KOPT-K1 (cell line): ENCODE measurements at regions not wholly inside any gene's neighbourhood (a gene's known extent, or its start where the extent isn't known, plus 50 kb on each side); places are given as distances from the start of the nearest gene placed in this dataset.

Experiments
- H3K27ac ChIP-seq: fragments of 200-600 bp; sonication (generic); 2 replicates; pipeline ENCODE4 v1.5.1; 2016; ENCODE audit warnings: antibody characterized with exemption, mild to moderate bottlenecking, low read depth, low read length; ENCODE audit not compliant: poor library complexity, severe bottlenecking
- H3K36me3 ChIP-seq: fragments of 200-600 bp; sonication (generic); 2 replicates; pipeline ENCODE4 v1.5.1; 2017; ENCODE audit warnings: antibody characterized with exemption, mild to moderate bottlenecking, low read length, moderate library complexity; ENCODE audit not compliant: insufficient read depth
- H3K9me3 ChIP-seq: fragments of 200-600 bp; sonication (generic); 2 replicates; pipeline ENCODE4 v1.5.1; 2017; ENCODE audit warnings: antibody characterized with exemption, low read length, mild to moderate bottlenecking; ENCODE audit not compliant: insufficient read depth, poor library complexity, severe bottlenecking

- Histone ChIP-seq H3K36me3 (peaks cover 9% of the 10 kb centered on the region; the same call in 1 of the 2 replicates), H3K27ac (no peak overlapping the region)
Observed at GRCh38 chrX:45748369-45748774, 547.7 kb upstream of the DIPK2B start.

DNA sequence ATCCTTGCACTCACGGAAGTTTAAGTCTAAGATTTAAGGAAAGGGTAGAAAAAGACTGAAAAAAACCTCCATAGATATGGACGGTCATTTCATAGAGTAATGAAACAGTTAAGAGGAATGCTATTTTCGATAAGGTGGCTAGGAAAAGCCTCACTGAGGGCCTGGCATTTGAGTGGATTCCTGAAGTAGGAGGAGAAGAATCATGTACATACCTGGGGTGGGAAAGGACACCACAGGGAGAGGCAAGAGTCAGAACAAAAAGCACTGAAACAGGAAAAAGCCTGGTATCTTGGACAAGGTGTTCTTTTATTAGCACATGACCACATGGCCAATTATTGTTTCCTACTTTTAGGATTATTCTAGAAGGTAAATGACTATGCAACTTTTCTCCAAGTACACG lies 547.2 kb upstream of the DIPK2B start:
- H3K27ac ChIP-seq = no peak overlapping the region
- no peaks in the 10 kb centered on the region for H3K9me3 ChIP-seq
- peaks cover 9% of the 10 kb centered on the region; the same call in 1 of the 2 replicates for H3K36me3 ChIP-seq

More at GRCh38 chrX:45748369-45748774, 547.7 kb upstream of the DIPK2B start:
- no peaks in the 10 kb centered on the region for H3K9me3 ChIP-seq

- Histone ChIP-seq H3K36me3 (peaks cover 9% of the 10 kb centered on the region; the same call in 1 of the 2 replicates), H3K9me3 (no peaks in the 10 kb centered on the region), H3K27ac (no peak overlapping the region)
Observed at GRCh38 chrX:45745479-45745878, 544.8 kb upstream of the DIPK2B start.

- Histone ChIP-seq H3K27ac (no peak overlapping the region), H3K9me3 (no peaks in the 10 kb centered on the region), H3K36me3 (peaks cover 9% of the 10 kb centered on the region; the same call in 1 of the 2 replicates)
Observed at GRCh38 chrX:45743906-45744625, 543.4 kb upstream of the DIPK2B start.

- H3K9me3 ChIP-seq = no peaks in the 10 kb centered on the region
- no peak overlapping the region for H3K27ac ChIP-seq
- peaks cover 9% of the 10 kb centered on the region; the same call in 1 of the 2 replicates for H3K36me3 ChIP-seq
Observed at GRCh38 chrX:45743081-45743533, 542.4 kb upstream of the DIPK2B start.

GRCh38 chrX:45740291-45740690 lies 539.6 kb upstream of the DIPK2B start:
- H3K27ac ChIP-seq = no peak overlapping the region
- no peaks in the 10 kb centered on the region; the same call in 1 of the 2 replicates for H3K36me3 ChIP-seq
- no peaks in the 10 kb centered on the region for H3K9me3 ChIP-seq

DNA sequence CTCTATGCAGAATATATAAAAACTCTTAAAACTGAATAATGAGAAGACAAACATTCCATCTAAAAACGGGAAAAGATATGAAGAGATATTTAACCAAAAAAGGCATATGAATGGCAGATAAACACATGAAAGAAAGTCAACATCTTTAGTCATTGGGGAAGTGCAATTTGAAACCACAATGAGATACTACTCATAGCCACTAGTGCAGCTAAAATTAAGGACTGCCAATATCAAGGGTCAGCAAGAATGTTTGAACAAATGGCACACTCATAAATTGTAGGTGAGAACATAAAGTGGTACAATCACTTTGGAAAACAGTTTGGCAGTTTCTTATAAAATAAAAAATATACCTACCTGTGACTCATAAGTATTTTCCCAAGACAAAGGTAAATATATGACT lies 534.9 kb upstream of the DIPK2B start:
- no peaks in the 10 kb centered on the region for H3K36me3 ChIP-seq
- no peaks in the 10 kb centered on the region for H3K9me3 ChIP-seq
- H3K27ac ChIP-seq = no peak overlapping the region

DNA sequence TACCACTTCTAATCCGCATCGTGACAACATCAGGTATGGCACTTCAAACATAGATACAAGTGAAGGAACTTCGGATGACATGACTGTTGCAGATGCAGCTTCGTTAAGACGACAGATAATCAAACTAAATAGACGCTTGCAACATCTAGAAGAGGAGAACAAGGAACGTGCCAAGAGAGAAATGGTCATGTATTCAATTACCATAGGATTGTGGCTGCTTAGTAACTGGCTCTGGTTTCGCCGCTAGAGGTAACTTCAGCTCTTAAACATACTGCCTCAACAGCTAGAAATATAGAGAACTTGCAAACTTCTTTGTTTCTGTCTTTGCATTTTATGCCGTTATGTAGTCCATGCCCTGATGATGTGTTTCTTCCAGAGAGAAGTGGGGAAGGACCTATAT lies 530.8 kb upstream of the DIPK2B start:
- Histone ChIP-seq H3K27ac (no peak overlapping the region), H3K9me3 (no peaks in the 10 kb centered on the region), H3K36me3 (no peaks in the 10 kb centered on the region)

GRCh38 chrX:45727761-45728160 lies 527.1 kb upstream of the DIPK2B start:
- Histone ChIP-seq H3K27ac (no peak overlapping the region), H3K36me3 (no peaks in the 10 kb centered on the region), H3K9me3 (no peaks in the 10 kb centered on the region)

GRCh38 chrX:45722471-45722870 lies 521.8 kb upstream of the DIPK2B start:
- no peaks in the 10 kb centered on the region for H3K36me3 ChIP-seq
- no peak overlapping the region for H3K27ac ChIP-seq
- no peaks in the 10 kb centered on the region for H3K9me3 ChIP-seq

DNA sequence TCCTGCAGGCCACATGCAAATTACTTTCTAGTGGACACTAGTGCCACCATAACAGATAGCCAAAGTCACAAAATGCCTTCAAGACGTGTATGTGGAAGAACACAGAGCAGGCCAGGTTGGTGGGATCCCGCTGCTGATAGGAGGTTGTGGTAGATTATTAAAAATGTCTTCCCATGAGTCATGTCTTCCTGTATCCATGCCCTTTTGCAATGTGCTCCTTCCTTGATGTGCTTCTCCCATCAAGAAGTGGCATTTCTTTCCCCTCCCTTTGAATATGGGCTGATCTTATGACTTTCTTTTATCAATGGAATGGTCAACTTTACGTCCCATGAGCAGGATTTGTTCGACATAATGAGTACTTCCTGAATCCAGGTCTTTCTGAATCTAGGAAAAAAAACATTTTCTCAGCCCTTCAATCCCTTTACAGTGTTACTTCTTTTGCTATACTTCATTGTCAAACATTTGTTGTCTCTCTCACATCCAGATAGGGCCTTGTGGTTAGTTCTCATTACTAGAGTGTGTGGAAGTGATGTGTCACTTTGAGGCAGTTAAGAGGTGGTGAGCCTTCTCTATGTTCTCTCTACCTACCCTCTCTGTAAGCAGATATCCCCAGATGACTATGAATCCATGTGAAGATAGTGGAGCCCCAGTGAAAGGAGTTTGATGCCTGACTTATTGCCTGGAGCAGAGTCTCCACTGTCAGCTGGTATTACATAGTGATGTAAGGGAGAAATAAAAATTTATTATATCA lies 519.2 kb upstream of the DIPK2B start:
- Histone ChIP-seq H3K27ac (no peak overlapping the region), H3K9me3 (no peaks in the 10 kb centered on the region), H3K36me3 (no peaks in the 10 kb centered on the region)

DNA sequence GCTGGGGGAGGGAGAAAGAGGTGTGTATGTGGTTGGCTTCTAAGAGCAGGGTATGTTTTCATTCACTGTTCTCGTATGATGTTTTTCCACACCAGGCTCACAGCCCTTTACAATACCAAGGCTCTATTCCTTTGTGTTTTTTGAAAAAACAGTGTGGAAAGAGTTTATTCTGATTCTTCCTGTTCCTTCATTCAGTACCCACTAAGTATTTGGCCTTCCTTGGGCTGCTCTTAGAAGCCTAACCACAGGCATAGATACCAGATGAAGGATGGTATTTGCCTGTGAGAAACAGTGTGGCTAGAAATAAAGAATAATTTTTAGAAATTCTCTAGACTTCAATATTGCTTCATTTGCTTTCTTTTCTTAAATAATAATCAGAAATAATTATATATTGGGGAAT lies 518.0 kb upstream of the DIPK2B start:
- Histone ChIP-seq H3K36me3 (no peaks in the 10 kb centered on the region), H3K9me3 (no peaks in the 10 kb centered on the region), H3K27ac (no peak overlapping the region)

DNA sequence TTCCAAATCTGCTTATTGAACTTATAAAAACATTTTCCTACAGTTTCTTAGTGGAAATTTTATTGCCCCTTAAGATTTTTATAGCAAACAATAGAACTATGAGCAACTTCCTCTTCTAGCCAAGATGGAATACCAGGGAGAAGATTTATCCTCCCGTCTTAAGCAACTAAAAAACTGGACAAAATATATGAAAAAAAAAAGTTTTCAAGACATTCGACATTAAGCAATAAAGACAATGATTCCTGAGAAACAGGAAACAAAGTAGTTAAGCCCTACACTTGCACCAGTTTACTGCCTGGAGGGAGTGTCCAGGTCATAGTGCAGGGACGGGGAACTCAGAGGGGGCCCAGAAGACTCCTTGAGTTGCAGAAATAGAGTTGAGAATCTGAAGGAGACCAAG lies 516.1 kb upstream of the DIPK2B start:
- Histone ChIP-seq H3K9me3 (no peaks in the 10 kb centered on the region), H3K36me3 (no peaks in the 10 kb centered on the region), H3K27ac (no peak overlapping the region)

DNA sequence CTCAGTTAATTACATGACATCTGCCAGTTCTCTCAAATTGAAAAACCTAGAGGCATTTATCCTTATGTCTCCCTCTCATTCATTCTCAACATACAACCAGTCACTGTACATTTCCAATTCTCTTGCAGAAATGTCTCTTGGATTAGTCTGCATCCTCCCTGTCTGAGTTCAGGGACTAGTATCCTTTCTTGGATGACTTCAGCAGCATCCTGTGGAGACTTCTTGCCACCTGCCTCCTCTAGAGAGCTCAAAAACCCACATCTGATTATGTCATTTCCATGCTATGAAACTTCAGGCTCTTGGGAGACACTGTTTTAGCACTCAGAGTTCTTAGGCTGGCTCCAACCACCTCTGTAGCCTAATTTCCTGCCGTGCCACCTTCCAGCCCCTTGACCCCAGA lies 515.1 kb upstream of the DIPK2B start:
- Histone ChIP-seq H3K27ac (no peak overlapping the region), H3K9me3 (no peaks in the 10 kb centered on the region), H3K36me3 (no peaks in the 10 kb centered on the region)

DNA sequence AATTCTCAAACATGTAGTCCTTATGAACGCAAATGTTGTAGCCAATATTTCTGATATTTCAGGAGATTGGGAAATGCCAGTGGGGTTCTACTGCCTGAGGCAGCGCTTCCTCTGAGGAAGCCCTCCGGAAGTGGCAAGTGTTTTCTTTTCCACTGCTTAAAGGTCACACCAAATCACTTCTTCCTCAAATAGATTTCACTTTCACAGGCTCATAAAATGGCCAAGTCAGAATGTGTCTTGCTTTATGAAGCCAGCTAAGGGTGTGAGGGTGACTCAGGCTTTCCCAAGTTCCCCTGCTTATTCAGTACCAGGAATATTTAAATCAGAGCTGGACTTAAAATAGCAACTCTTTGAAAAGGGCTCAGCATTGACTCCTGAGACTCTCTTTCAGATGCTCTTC lies 514.2 kb upstream of the DIPK2B start:
- no peaks in the 10 kb centered on the region for H3K9me3 ChIP-seq
- H3K27ac ChIP-seq = no peak overlapping the region
- no peaks in the 10 kb centered on the region for H3K36me3 ChIP-seq
